ENCODE measurements at regions not wholly inside any gene's neighbourhood (a gene's known extent, or its start where the extent isn't known, plus 50 kb on each side); places are given as distances from the start of the nearest gene placed in this dataset.

GRCh38 chr17:53426505-53426904, 396.2 kb upstream of the KIF2B start:
- no peak for TF ChIP-seq CTCF (IDR thresholded peaks at IDR 0.05)
- no peak for TF ChIP-seq POLR2AphosphoS5 (IDR thresholded peaks at IDR 0.05)
- no peak for TF ChIP-seq POLR2A (IDR thresholded peaks at IDR 0.05)

Data from stomach (tissue), 4 donors.